HCT116 (cell line): ENCODE measurements at regions not wholly inside any gene's neighbourhood (a gene's known extent, or its start where the extent isn't known, plus 50 kb on each side); places are given as distances from the start of the nearest gene placed in this dataset.

Experiments used
- ATAC-seq: fragments of 200-7000 bp; cut with Tn5 transposase; 2 replicates; pipeline ENCODE4 v1.9.1; 2020; ENCODE audit warnings: mild to moderate bottlenecking, moderate library complexity
- BruUV-seq: library from RNA; stranded (reverse); fragments of 400-500 nt; replicated peaks from 2 replicates; lab custom pipeline; 2021; lab: Mats Ljungman, UMichigan
- CTCF ChIA-PET: fragments of 300-600 bp; sonication (Branson Sonifier 250); formaldehyde crosslinking; loops from one replicate; lab custom pipeline; 2021; ENCODE audit warnings: antibody characterized with exemption; lab: Charles Lee
- POLR2A ChIA-PET: fragments of 300-600, 350-600 bp; sonication (Branson Sonifier 250); formaldehyde crosslinking; loops from one replicate; lab custom pipeline; 2021; ENCODE audit warnings: antibody characterized with exemption; lab: Charles Lee
- RAD21 ChIA-PET, 2 experiments: fragments of 300-600 bp; sonication (Branson Sonifier 250); formaldehyde crosslinking; loops; one replicate each; lab custom pipeline; 2023; ENCODE audit warnings: low total read pairs in 2 of 2; ENCODE audit not compliant: uncharacterized antibody in 2 of 2, unreplicated experiment in 2 of 2, low non-redundant PET in 1 of 2; lab: Charles Lee
- DNase-seq: peaks from one replicate; pipeline ENCODE4 v3.0.0-alpha.2; 2010; ENCODE audit warnings: low read depth, low spot score
- H2AFZ ChIP-seq: fragments of 200-600 bp; shearing (Covaris generic), sonication (generic); 2 replicates; pipeline ENCODE4 v1.6.1; 2017; ENCODE audit warnings: low read depth, mixed run types, mixed read lengths, antibody characterized with exemption, low read length; ENCODE audit not compliant: poor library complexity, severe bottlenecking
- H3K27ac ChIP-seq: 2 replicates; pipeline ENCODE4 v1.5.1; 2012; ENCODE audit warnings: low read depth, low read length
- H3K27me3 ChIP-seq: fragments of 200-600 bp; sonication (generic); 2 replicates; pipeline ENCODE4 v1.6.1; 2016; ENCODE audit warnings: mixed run types, low read length, mixed read lengths; ENCODE audit not compliant: insufficient read depth
- H3K36me3 ChIP-seq, 2 experiments: fragments of 200-500 bp in 1 of 2; fragments of 200-600 bp in 1 of 2; sonication (Bioruptor generic) in 1 of 2; sonication (generic) in 1 of 2; 2 replicates each; pipeline versions ENCODE4 v1.5.1 to v1.6.1; 2014 to 2016; ENCODE audit warnings: low read length in 2 of 2, inconsistent platforms in 1 of 2, mixed read lengths in 1 of 2, mixed run types in 1 of 2; ENCODE audit not compliant: insufficient read depth in 2 of 2, control insufficient read depth in 1 of 2
- H3K4me1 ChIP-seq, 2 experiments: fragments of 200-600 bp in 1 of 2; sonication (generic) in 1 of 2; 2 replicates each; pipeline versions ENCODE4 v1.5.1 to v1.6.1; 2012 to 2017; ENCODE audit warnings: low read length in 2 of 2, inconsistent platforms in 1 of 2, mild to moderate bottlenecking in 1 of 2, mixed read lengths in 1 of 2, mixed run types in 1 of 2, moderate library complexity in 1 of 2; ENCODE audit not compliant: insufficient read depth in 2 of 2, control insufficient read depth in 1 of 2
- H3K4me2 ChIP-seq: fragments of 200-600 bp; sonication (generic); 2 replicates; pipeline ENCODE4 v1.6.1; 2017; ENCODE audit warnings: mixed run types, low read length, mixed read lengths
- H3K4me3 ChIP-seq, 2 experiments: fragments of 200-600 bp in 1 of 2; sonication (generic) in 1 of 2; replicated peaks in 1 of 2; 2 replicates each; pipeline ENCODE4 v1.5.1; 2011 to 2016; ENCODE audit warnings: low read length in 2 of 2, control low read depth in 1 of 2, low read depth in 1 of 2, mild to moderate bottlenecking in 1 of 2, mixed read lengths in 1 of 2, mixed run types in 1 of 2
- H3K79me2 ChIP-seq: fragments of 200-600 bp; sonication (generic); 2 replicates; pipeline ENCODE4 v1.6.1; 2017; ENCODE audit warnings: mild to moderate bottlenecking, mixed run types, low read length, moderate library complexity, mixed read lengths; ENCODE audit not compliant: insufficient read depth
- H3K9ac ChIP-seq: fragments of 200-600 bp; sonication (generic); 2 replicates; pipeline ENCODE4 v1.6.1; 2016; ENCODE audit warnings: low read length, mixed read lengths
- H3K9me2 ChIP-seq: fragments of 200-600 bp; sonication (generic), shearing (Covaris generic); 2 replicates; pipeline ENCODE4 v1.6.1; 2017; ENCODE audit warnings: mixed run types, mild to moderate bottlenecking, moderate library complexity; ENCODE audit not compliant: insufficient read depth
- H3K9me3 ChIP-seq, 2 experiments: fragments of 200-500 bp in 1 of 2; fragments of 200-600 bp in 1 of 2; sonication (Bioruptor generic) in 1 of 2; sonication (generic) in 1 of 2; 2 replicates each; pipeline ENCODE4 v1.6.1; 2014 to 2017; ENCODE audit warnings: low read length in 2 of 2, mixed read lengths in 2 of 2, inconsistent platforms in 1 of 2, low read depth in 1 of 2, mild to moderate bottlenecking in 1 of 2, mixed run types in 1 of 2, moderate library complexity in 1 of 2; ENCODE audit not compliant: control insufficient read depth in 1 of 2, insufficient read depth in 1 of 2
- H4K20me1 ChIP-seq: fragments of 200-600 bp; sonication (generic), shearing (Covaris generic); 2 replicates; pipeline ENCODE4 v1.6.1; 2017; ENCODE audit warnings: mixed run types, mild to moderate bottlenecking, moderate library complexity; ENCODE audit not compliant: insufficient read depth
- CBX3 ChIP-seq: IDR thresholded peaks from 2 replicates; pipeline ENCODE4 v1.6.1; 2012; ENCODE audit warnings: low read depth
- CEBPB ChIP-seq: IDR thresholded peaks from 2 replicates; pipeline ENCODE4 v1.6.1; 2012; ENCODE audit warnings: low read depth
- EGR1 ChIP-seq: IDR thresholded peaks from 2 replicates; pipeline ENCODE4 v1.6.1; 2012; ENCODE audit warnings: low read depth
- ELF1 ChIP-seq: IDR thresholded peaks from 2 replicates; pipeline ENCODE4 v1.6.1; 2012; ENCODE audit warnings: low read depth, borderline replicate concordance
- EZH2 ChIP-seq: fragments of 200-600 bp; sonication (generic); IDR thresholded peaks from 2 replicates; pipeline ENCODE4 v1.6.1; 2017; ENCODE audit warnings: antibody characterized with exemption, mixed run types
- EZH2phosphoT487 ChIP-seq: fragments of 200-600 bp; IDR thresholded peaks from 2 replicates; pipeline ENCODE4 v1.6.1; 2018; ENCODE audit warnings: antibody characterized with exemption, borderline replicate concordance
- FOSL1 ChIP-seq: IDR thresholded peaks from 2 replicates; pipeline ENCODE4 v1.6.1; 2012; ENCODE audit warnings: low read depth
- JUND ChIP-seq: IDR thresholded peaks from 2 replicates; pipeline ENCODE4 v1.6.1; 2012
- MAX ChIP-seq: IDR thresholded peaks from 2 replicates; pipeline ENCODE4 v1.6.1; 2012
- POLR2A ChIP-seq: IDR thresholded peaks from 2 replicates; pipeline ENCODE4 v1.7.0; 2011; ENCODE audit warnings: borderline replicate concordance; ENCODE audit not compliant: insufficient read depth, insufficient read length; ENCODE audit errors: extremely low read depth
- POLR2AphosphoS5 ChIP-seq: IDR thresholded peaks from 2 replicates; pipeline ENCODE4 v1.6.1; 2011; ENCODE audit warnings: mild to moderate bottlenecking, low read depth, low read length, moderate library complexity
- RAD21 ChIP-seq: IDR thresholded peaks from 2 replicates; pipeline ENCODE4 v1.6.1; 2012; ENCODE audit warnings: low read depth, mild to moderate bottlenecking
- REST ChIP-seq: IDR thresholded peaks from 2 replicates; pipeline ENCODE4 v1.6.1; 2012; ENCODE audit warnings: low read depth
- SP1 ChIP-seq: IDR thresholded peaks from 2 replicates; pipeline ENCODE4 v1.6.1; 2012; ENCODE audit warnings: low read depth
- SRF ChIP-seq: IDR thresholded peaks from 2 replicates; pipeline ENCODE4 v1.6.1; 2012; ENCODE audit warnings: low read depth
- TCF7L2 ChIP-seq: IDR thresholded peaks from 2 replicates; pipeline ENCODE4 v1.7.0; 2011; ENCODE audit warnings: borderline replicate concordance, inconsistent platforms; ENCODE audit not compliant: insufficient read depth, insufficient read length; ENCODE audit errors: extremely low read depth
- YY1 ChIP-seq: IDR thresholded peaks from 2 replicates; pipeline ENCODE4 v1.6.1; 2011; ENCODE audit warnings: low read length, low read depth, moderate library complexity, mild to moderate bottlenecking; ENCODE audit not compliant: insufficient replicate concordance; ENCODE audit errors: extremely low read depth
- ZNF274 ChIP-seq: fragments of 200-500 bp; sonication (Bioruptor generic); IDR thresholded peaks from 2 replicates; pipeline ENCODE4 v1.6.1; 2014; ENCODE audit warnings: mild to moderate bottlenecking, low read depth, low read length, inconsistent platforms
- intact Hi-C: fragments of 100-400 bp; cut with micrococcal nuclease; formaldehyde crosslinking; loops from 2 replicates; pipeline ENCODE4 v1.10.0; 2022
- TF ChIP-seq, protein P1 (sequence below): IDR thresholded peaks from 2 replicates; pipeline ENCODE4 v1.6.1; 2011; ENCODE audit warnings: mild to moderate bottlenecking, low read length, moderate library complexity; ENCODE audit not compliant: insufficient replicate concordance; ENCODE audit errors: extremely low read depth
- TF ChIP-seq, protein P2 (sequence below): IDR thresholded peaks from 2 replicates; pipeline ENCODE4 v1.6.1; 2012

- no TSS peak for BruUV-seq
- H3K27me3 ChIP-seq = peaks cover 14% of the 10 kb centered on the region
- TF ChIP-seq SP1 (no peak), JUND (no peak), EZH2 (no peak), EGR1 (no peak), POLR2AphosphoS5 (no peak), CEBPB (no peak), CBX3 (no peak), ELF1 (no peak), YY1 (no peak), EZH2phosphoT487 (no peak), TCF7L2 (no peak), POLR2A (no peak), REST (no peak), RAD21 (no peak), MAX (no peak), SRF (no peak), ZNF274 (no peak), FOSL1 (no peak)
- TF ChIP-seq, protein P1, sequence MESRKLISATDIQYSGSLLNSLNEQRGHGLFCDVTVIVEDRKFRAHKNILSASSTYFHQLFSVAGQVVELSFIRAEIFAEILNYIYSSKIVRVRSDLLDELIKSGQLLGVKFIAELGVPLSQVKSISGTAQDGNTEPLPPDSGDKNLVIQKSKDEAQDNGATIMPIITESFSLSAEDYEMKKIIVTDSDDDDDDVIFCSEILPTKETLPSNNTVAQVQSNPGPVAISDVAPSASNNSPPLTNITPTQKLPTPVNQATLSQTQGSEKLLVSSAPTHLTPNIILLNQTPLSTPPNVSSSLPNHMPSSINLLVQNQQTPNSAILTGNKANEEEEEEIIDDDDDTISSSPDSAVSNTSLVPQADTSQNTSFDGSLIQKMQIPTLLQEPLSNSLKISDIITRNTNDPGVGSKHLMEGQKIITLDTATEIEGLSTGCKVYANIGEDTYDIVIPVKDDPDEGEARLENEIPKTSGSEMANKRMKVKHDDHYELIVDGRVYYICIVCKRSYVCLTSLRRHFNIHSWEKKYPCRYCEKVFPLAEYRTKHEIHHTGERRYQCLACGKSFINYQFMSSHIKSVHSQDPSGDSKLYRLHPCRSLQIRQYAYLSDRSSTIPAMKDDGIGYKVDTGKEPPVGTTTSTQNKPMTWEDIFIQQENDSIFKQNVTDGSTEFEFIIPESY = no peak
- TF ChIP-seq, protein P2, sequence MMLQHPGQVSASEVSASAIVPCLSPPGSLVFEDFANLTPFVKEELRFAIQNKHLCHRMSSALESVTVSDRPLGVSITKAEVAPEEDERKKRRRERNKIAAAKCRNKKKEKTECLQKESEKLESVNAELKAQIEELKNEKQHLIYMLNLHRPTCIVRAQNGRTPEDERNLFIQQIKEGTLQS = no peak
These were observed 213.6 kb upstream of the FOXK1 start for GRCh38 chr7:4468320-4469102.

More at GRCh38 chr7:4468320-4469102, 213.6 kb upstream of the FOXK1 start:
- ChIA-PET CTCF (no interaction called here), POLR2A (no interaction called here), RAD21 (no interaction called here)
- ATAC-seq (no peak), DNase-seq (no peak)
- H3K9me2 ChIP-seq = no peaks in the 10 kb centered on the region
- H3K79me2 ChIP-seq = no peaks in the 10 kb centered on the region
- H2AFZ ChIP-seq = no peak overlapping the region
- H3K9me3 ChIP-seq = no peaks in the 10 kb centered on the region
- H3K4me2 ChIP-seq = no peak overlapping the region
- H3K36me3 ChIP-seq = no peaks in the 10 kb centered on the region
- intact Hi-C loops = no loop called here
- H3K9ac ChIP-seq = no peak overlapping the region
- H3K4me1 ChIP-seq = no peaks in the 10 kb centered on the region
- no peaks in the 10 kb centered on the region for H4K20me1 ChIP-seq
- H3K4me3 ChIP-seq = no peak overlapping the region
- no peak overlapping the region for H3K27ac ChIP-seq
